WTC11 (cell line): ENCODE measurements at regions not wholly inside any gene's neighbourhood (a gene's known extent, or its start where the extent isn't known, plus 50 kb on each side); places are given as distances from the start of the nearest gene placed in this dataset.
"Not testable (repeated sequence)": the region's sequence is repeated elsewhere in the genome, so short reads cannot be mapped to it uniquely, and the experiment has no call there.

Experiments used
- ATAC-seq: fragments of 200-7000 bp; cut with Tn5 transposase; 2 replicates; pipeline ENCODE4 v1.10.0; 2021; ENCODE audit warnings: mild to moderate bottlenecking, moderate library complexity
- CTCF ChIA-PET: fragments of 300-600 bp; sonication (Branson Sonifier 250); formaldehyde crosslinking; loops from one replicate; lab custom pipeline; 2021; ENCODE audit warnings: antibody characterized with exemption; lab: Charles Lee
- POLR2A ChIA-PET: fragments of 350-600 bp; sonication (Branson Sonifier 250); formaldehyde crosslinking; loops from one replicate; lab custom pipeline; 2021; ENCODE audit warnings: antibody characterized with exemption; lab: Charles Lee
- DNase-seq: peaks from one replicate; pipeline ENCODE4 v3.0.0; 2021; ENCODE audit warnings: low spot score
- H3K27ac Mint-ChIP-seq: 2 replicates; pipeline ENCODE4 v1.8.0; 2021; ENCODE audit warnings: mixed read lengths
- H3K27me3 Mint-ChIP-seq: 2 replicates; pipeline ENCODE4 v1.8.0; 2021; ENCODE audit warnings: low read depth, mild to moderate bottlenecking, moderate library complexity, mixed read lengths
- H3K36me3 Mint-ChIP-seq: 2 replicates; pipeline ENCODE4 v1.8.0; 2021; ENCODE audit warnings: mixed read lengths
- H3K4me1 Mint-ChIP-seq: 2 replicates; pipeline ENCODE4 v1.8.0; 2022; ENCODE audit warnings: mixed read lengths
- H3K4me3 Mint-ChIP-seq: 2 replicates; pipeline ENCODE4 v1.8.0; 2021; ENCODE audit warnings: mild to moderate bottlenecking, moderate library complexity, mixed read lengths
- H3K9me3 Mint-ChIP-seq: 2 replicates; pipeline ENCODE4 v1.8.0; 2021; ENCODE audit warnings: mixed read lengths
- TF ChIP-seq, protein P1 (sequence below): sonication (generic); formaldehyde crosslinking; IDR thresholded peaks from 2 replicates; pipeline ENCODE4 v1.8.1; 2023; ENCODE audit warnings: mild to moderate bottlenecking, missing genetic modification reagents

- peaks cover 25% of the 10 kb centered on the region for H3K36me3 Mint-ChIP-seq
- ATAC-seq, H3K9me3 Mint-ChIP-seq, H3K4me3 Mint-ChIP-seq, H3K27me3 Mint-ChIP-seq, DNase-seq, H3K27ac Mint-ChIP-seq, POLR2A ChIA-PET, H3K4me1 Mint-ChIP-seq, CTCF ChIA-PET: not testable (repeated sequence)
Measured at GRCh38 chr2:91772240-91772937, 3080.9 kb downstream of the RPIA start.

- H3K4me1 Mint-ChIP-seq, ATAC-seq, CTCF ChIA-PET, H3K27me3 Mint-ChIP-seq, DNase-seq, H3K27ac Mint-ChIP-seq, H3K4me3 Mint-ChIP-seq, POLR2A ChIA-PET: not testable (repeated sequence)
- peaks cover 11% of the 10 kb centered on the region for H3K9me3 Mint-ChIP-seq
- peaks cover 24% of the 10 kb centered on the region for H3K36me3 Mint-ChIP-seq
Measured at GRCh38 chr2:91773810-91774209, 3082.3 kb downstream of the RPIA start.

- CTCF ChIA-PET, H3K4me1 Mint-ChIP-seq, DNase-seq, H3K4me3 Mint-ChIP-seq, POLR2A ChIA-PET, ATAC-seq, H3K27me3 Mint-ChIP-seq, H3K27ac Mint-ChIP-seq: not testable (repeated sequence)
- Mint-ChIP-seq H3K36me3 (peaks cover 27% of the 10 kb centered on the region), H3K9me3 (peaks cover 11% of the 10 kb centered on the region)
Measured at GRCh38 chr2:91775193-91775592, 3083.7 kb downstream of the RPIA start.

DNA sequence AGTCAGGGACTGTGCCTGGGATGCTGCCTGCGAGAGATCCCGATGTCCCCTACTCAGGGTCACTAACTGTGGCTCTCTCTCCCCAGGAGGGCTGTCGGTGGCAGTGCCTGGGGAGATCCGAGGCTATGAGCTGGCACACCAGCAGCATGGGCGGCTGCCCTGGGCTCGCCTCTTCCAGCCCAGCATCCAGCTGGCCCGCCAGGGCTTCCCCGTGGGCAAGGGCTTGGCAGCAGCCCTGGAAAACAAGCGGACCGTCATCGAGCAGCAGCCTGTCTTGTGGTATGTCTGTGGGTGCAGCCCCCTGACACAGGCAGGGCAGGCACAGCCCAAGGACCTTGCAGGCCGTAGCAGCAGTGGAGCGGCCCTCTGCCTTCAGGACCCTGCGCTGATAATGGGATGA is 3088.9 kb downstream of the RPIA start:
- Mint-ChIP-seq H3K9me3 (peaks cover 38% of the 10 kb centered on the region), H3K27me3 (peaks cover 15% of the 10 kb centered on the region), H3K36me3 (peaks cover 51% of the 10 kb centered on the region)
- H3K4me1 Mint-ChIP-seq, H3K4me3 Mint-ChIP-seq, POLR2A ChIA-PET, CTCF ChIA-PET, ATAC-seq, H3K27ac Mint-ChIP-seq, DNase-seq: not testable (repeated sequence)

DNA sequence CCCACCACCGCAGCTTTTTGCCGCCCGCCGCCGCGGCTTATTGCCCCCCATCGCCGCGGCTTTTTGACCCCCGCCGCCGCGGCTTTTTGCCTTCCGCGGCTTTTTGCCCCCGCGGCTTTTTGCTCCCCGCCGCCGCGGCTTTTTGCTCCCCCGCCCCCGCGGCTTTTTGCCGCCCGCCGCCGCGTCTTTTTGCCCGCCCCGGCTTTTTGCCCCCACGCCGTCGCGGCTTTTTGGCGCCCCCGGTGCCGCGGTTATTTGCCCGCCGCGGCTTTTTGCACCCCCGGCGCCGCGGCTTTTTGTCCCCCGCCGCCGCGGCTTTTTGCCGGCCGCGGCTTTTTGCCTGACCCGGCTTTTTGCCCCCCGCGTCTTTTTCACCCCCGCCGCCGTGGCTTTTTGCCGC is 3061.8 kb upstream of the TEKT4 start:
- ATAC-seq, H3K36me3 Mint-ChIP-seq, H3K27me3 Mint-ChIP-seq, CTCF ChIA-PET, H3K4me1 Mint-ChIP-seq, H3K4me3 Mint-ChIP-seq, DNase-seq, POLR2A ChIA-PET, H3K27ac Mint-ChIP-seq, H3K9me3 Mint-ChIP-seq: not testable (repeated sequence)

DNA sequence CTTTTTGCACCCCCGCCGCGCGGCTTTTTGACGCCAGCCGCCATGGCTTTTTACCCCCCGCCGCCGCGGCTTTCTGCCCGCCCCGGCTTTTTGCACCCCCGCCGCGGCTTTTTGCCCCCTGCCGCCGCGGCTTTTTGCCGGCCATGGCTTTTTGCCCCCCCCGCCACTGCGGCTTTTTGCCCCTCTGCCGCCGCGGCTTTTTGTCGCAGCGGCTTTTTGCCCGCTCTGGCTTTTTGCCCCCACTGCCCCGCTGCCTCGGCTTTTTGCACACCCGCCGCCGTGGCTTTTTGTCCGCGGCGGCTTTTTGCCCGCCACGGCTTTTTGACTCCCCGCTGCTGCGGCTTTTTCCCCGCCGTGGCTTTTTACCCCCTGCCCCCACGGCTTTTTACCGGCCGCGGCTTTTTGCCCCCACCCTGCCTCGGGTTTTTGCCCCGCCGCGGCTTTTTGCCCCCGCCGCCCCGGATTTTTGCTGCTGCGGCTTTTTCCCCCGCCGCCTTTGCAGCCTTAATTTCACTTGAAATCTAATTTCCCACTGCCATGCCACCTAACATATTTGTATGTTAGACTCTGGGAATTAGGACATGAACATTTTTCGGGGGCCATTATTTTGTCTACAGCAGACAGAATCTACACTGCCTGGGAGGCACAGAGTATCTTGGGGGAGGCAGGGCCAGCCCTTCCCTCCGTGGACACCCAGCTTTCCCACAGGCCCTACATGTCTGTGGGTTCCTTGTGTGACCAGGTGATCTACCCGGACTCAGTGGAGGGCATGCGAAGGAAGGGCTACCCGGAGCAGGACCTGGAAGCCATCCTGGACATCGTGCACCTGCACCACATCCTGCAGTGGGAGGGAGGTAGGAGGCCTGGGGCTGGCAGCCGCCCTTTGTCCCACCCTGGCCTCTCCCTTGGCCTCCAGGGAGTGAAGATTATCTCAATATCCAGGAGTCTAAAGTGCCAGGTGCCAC is 3031.0 kb upstream of the TEKT4 start:
- TF ChIP-seq, protein P1, sequence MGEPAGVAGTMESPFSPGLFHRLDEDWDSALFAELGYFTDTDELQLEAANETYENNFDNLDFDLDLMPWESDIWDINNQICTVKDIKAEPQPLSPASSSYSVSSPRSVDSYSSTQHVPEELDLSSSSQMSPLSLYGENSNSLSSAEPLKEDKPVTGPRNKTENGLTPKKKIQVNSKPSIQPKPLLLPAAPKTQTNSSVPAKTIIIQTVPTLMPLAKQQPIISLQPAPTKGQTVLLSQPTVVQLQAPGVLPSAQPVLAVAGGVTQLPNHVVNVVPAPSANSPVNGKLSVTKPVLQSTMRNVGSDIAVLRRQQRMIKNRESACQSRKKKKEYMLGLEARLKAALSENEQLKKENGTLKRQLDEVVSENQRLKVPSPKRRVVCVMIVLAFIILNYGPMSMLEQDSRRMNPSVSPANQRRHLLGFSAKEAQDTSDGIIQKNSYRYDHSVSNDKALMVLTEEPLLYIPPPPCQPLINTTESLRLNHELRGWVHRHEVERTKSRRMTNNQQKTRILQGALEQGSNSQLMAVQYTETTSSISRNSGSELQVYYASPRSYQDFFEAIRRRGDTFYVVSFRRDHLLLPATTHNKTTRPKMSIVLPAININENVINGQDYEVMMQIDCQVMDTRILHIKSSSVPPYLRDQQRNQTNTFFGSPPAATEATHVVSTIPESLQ (CRISPR knock-in tag), result no peak
- DNase-seq (no peak), ATAC-seq (no peak)
- Mint-ChIP-seq H3K27me3 (no peaks in the 10 kb centered on the region; the same call in 1 of the 2 replicates), H3K9me3 (peaks cover 13% of the 10 kb centered on the region), H3K27ac (no peak overlapping the region), H3K4me1 (no peaks in the 10 kb centered on the region), H3K36me3 (peaks cover 24% of the 10 kb centered on the region), H3K4me3 (no peak overlapping the region)
- ChIA-PET POLR2A (no interaction called here), CTCF (no interaction called here)

DNA sequence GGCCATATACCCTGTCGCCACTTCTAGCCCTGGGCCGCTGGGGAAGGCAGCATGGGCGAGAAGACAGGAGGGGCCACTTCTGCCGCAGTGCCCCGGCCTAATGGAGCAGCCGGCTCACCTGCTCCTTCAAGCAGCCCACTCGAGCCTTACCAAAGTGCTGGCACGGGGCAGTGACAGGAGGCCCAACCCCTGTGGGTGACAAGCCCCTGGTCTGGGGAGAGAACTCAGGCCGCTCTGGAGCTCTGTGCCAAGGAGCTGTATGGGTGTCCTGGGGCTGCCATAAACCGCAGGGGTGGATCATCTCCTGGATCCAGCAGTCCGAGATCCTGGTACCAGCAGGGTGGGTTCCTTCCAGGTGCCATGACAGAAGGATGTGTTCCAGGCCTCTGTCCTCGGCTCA is 3029.0 kb upstream of the TEKT4 start:
- H3K36me3 Mint-ChIP-seq, result peaks cover 35% of the 10 kb centered on the region
- H3K27ac Mint-ChIP-seq, H3K4me3 Mint-ChIP-seq: not testable (repeated sequence)

GRCh38 chr2:91842913-91843312 is 3028.3 kb upstream of the TEKT4 start:
- DNase-seq, H3K27me3 Mint-ChIP-seq, ATAC-seq, H3K27ac Mint-ChIP-seq, H3K4me1 Mint-ChIP-seq, H3K4me3 Mint-ChIP-seq, POLR2A ChIA-PET, CTCF ChIA-PET: not testable (repeated sequence)
- Mint-ChIP-seq H3K9me3 (peaks cover 31% of the 10 kb centered on the region), H3K36me3 (peaks cover 40% of the 10 kb centered on the region)

More for the DNA sequence above, 3029.0 kb upstream of the TEKT4 start:
- DNase-seq, POLR2A ChIA-PET, H3K4me1 Mint-ChIP-seq, H3K27me3 Mint-ChIP-seq, CTCF ChIA-PET, ATAC-seq: not testable (repeated sequence)
- peaks cover 27% of the 10 kb centered on the region for H3K9me3 Mint-ChIP-seq

DNA sequence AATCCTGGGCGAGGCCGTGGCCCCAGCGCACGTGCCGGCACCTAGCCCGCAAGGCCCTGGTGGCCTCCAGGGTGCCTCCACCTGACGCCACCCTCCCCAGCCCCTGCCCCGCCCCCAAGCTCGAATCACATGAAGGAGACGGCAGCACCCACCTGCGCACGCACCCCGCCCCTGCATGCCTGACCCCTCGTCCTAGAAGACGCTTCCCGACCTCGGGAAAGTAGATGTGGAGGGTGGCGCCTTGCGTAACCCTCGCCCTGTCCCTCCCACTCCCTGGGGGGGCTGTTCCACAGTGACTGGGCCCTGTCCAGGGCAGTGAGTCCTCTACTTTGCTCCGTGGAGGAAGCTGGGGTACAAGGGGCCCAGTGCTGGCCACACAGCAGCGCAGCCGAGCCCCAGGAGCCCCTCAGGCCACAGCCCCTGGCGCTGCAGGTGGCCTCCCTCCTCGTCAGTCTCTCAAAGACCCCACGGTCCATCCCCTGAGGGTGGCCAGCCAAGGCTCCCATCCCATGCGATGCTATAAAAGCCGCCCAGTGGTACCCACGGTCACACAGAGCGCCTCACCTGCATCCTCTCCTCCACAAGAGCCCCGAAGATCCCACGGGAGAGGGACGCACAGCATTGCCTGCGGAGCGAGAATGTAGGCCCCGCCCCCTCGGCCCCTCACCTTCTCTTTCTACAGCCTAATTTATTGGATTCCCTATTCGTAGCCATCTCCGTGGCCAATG is 3027.3 kb upstream of the TEKT4 start:
- H3K27ac Mint-ChIP-seq, H3K4me3 Mint-ChIP-seq, CTCF ChIA-PET, H3K27me3 Mint-ChIP-seq, ATAC-seq, DNase-seq, POLR2A ChIA-PET, H3K4me1 Mint-ChIP-seq: not testable (repeated sequence)
- Mint-ChIP-seq H3K36me3 (peaks cover 40% of the 10 kb centered on the region), H3K9me3 (peaks cover 32% of the 10 kb centered on the region)

- DNase-seq, H3K4me3 Mint-ChIP-seq, ATAC-seq, H3K27ac Mint-ChIP-seq, H3K4me1 Mint-ChIP-seq, POLR2A ChIA-PET, H3K27me3 Mint-ChIP-seq, CTCF ChIA-PET: not testable (repeated sequence)
- Mint-ChIP-seq H3K36me3 (peaks cover 45% of the 10 kb centered on the region), H3K9me3 (peaks cover 37% of the 10 kb centered on the region)
Measured at GRCh38 chr2:91844451-91844825, 3026.8 kb upstream of the TEKT4 start.
